Endothelial cell (in vitro differentiated cells): ENCODE measurements at regions not wholly inside any gene's neighbourhood (a gene's known extent, or its start where the extent isn't known, plus 50 kb on each side); places are given as distances from the start of the nearest gene placed in this dataset.

ENCODE experiments used
- DNase-seq: peaks from one replicate; pipeline ENCODE4 v3.0.0; 2021; ENCODE audit warnings: low spot score
- H3K27ac Mint-ChIP-seq: one replicate; pipeline ENCODE4 v1.8.0; 2021; ENCODE audit warnings: mixed read lengths, inconsistent platforms; ENCODE audit not compliant: unreplicated experiment
- H3K27me3 Mint-ChIP-seq: one replicate; pipeline ENCODE4 v1.8.0; 2021; ENCODE audit warnings: mild to moderate bottlenecking, moderate library complexity, mixed read lengths, inconsistent platforms; ENCODE audit not compliant: unreplicated experiment
- H3K36me3 Mint-ChIP-seq: one replicate; pipeline ENCODE4 v1.8.0; 2021; ENCODE audit warnings: mild to moderate bottlenecking, low read depth, mixed read lengths, inconsistent platforms; ENCODE audit not compliant: unreplicated experiment
- H3K4me1 Mint-ChIP-seq: one replicate; pipeline ENCODE4 v1.8.0; 2021; ENCODE audit warnings: mild to moderate bottlenecking, mixed read lengths, inconsistent platforms; ENCODE audit not compliant: unreplicated experiment
- H3K4me3 Mint-ChIP-seq: one replicate; pipeline ENCODE4 v1.8.0; 2021; ENCODE audit warnings: mild to moderate bottlenecking, mixed read lengths, inconsistent platforms; ENCODE audit not compliant: unreplicated experiment
- H3K9me3 Mint-ChIP-seq: one replicate; pipeline ENCODE4 v1.8.0; 2021; ENCODE audit warnings: mixed read lengths, inconsistent platforms; ENCODE audit not compliant: unreplicated experiment
- TF ChIP-seq, protein P1 (sequence below): fragments of 200-600 bp; sonication (generic); IDR thresholded peaks from one replicate; pipeline ENCODE4 v1.5.0; 2021; ENCODE audit warnings: antibody characterized with exemption; ENCODE audit not compliant: unreplicated experiment

GRCh38 chr14:85058150-85058549, 471.8 kb upstream of the FLRT2 start:
- DNase-seq, result no peak
- H3K9me3 Mint-ChIP-seq, result peaks cover under 1% of the 10 kb centered on the region
- no peaks in the 10 kb centered on the region for H3K4me1 Mint-ChIP-seq
- H3K27ac Mint-ChIP-seq, result no peak overlapping the region
- TF ChIP-seq, protein P1, sequence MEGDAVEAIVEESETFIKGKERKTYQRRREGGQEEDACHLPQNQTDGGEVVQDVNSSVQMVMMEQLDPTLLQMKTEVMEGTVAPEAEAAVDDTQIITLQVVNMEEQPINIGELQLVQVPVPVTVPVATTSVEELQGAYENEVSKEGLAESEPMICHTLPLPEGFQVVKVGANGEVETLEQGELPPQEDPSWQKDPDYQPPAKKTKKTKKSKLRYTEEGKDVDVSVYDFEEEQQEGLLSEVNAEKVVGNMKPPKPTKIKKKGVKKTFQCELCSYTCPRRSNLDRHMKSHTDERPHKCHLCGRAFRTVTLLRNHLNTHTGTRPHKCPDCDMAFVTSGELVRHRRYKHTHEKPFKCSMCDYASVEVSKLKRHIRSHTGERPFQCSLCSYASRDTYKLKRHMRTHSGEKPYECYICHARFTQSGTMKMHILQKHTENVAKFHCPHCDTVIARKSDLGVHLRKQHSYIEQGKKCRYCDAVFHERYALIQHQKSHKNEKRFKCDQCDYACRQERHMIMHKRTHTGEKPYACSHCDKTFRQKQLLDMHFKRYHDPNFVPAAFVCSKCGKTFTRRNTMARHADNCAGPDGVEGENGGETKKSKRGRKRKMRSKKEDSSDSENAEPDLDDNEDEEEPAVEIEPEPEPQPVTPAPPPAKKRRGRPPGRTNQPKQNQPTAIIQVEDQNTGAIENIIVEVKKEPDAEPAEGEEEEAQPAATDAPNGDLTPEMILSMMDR, result no peak
- no peak overlapping the region for H3K4me3 Mint-ChIP-seq
- H3K36me3 Mint-ChIP-seq, result peaks cover 3% of the 10 kb centered on the region
- peaks cover 3% of the 10 kb centered on the region for H3K27me3 Mint-ChIP-seq

DNA sequence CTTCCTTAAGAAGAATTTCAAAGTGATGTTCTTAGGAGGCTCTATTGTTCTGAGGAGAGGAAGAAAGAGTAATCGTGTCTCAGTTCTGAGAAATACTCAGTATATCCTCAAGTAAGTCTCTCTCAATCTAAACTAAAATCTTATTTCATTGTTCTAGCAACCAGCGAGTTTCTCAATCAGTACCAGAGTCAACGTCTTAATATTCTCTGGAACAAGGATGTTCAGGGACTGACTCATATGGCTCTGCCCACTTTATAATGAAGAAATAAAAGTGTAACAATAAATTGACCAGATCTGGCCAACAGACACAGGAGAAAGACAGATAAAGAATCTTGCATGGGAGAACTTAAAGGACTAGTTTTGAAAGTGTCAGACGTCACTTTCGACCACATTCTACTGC, 469.8 kb upstream of the FLRT2 start:
- Mint-ChIP-seq H3K4me3 (no peak overlapping the region), H3K27me3 (no peaks in the 10 kb centered on the region), H3K9me3 (no peaks in the 10 kb centered on the region), H3K36me3 (no peaks in the 10 kb centered on the region), H3K4me1 (no peaks in the 10 kb centered on the region), H3K27ac (no peak overlapping the region)
- no peak for DNase-seq
- TF ChIP-seq, protein P1, result no peak

- Mint-ChIP-seq H3K4me3 (no peak overlapping the region), H3K36me3 (no peaks in the 10 kb centered on the region), H3K27me3 (no peaks in the 10 kb centered on the region), H3K9me3 (no peaks in the 10 kb centered on the region), H3K27ac (no peak overlapping the region), H3K4me1 (no peaks in the 10 kb centered on the region)
- TF ChIP-seq, protein P1, result no peak
- DNase-seq, result no peak
Observed at GRCh38 chr14:85061256-85061655, 468.7 kb upstream of the FLRT2 start.

- Mint-ChIP-seq H3K36me3 (no peaks in the 10 kb centered on the region), H3K27ac (no peak overlapping the region), H3K9me3 (no peaks in the 10 kb centered on the region), H3K27me3 (no peaks in the 10 kb centered on the region), H3K4me1 (no peaks in the 10 kb centered on the region), H3K4me3 (no peak overlapping the region)
- DNase-seq, result no peak
- TF ChIP-seq, protein P1, result no peak
Observed at GRCh38 chr14:85063747-85064146, 466.2 kb upstream of the FLRT2 start.

GRCh38 chr14:85071447-85071846, 458.5 kb upstream of the FLRT2 start:
- Mint-ChIP-seq H3K4me1 (no peaks in the 10 kb centered on the region), H3K27ac (no peak overlapping the region), H3K36me3 (no peaks in the 10 kb centered on the region), H3K4me3 (no peak overlapping the region), H3K27me3 (no peaks in the 10 kb centered on the region), H3K9me3 (no peaks in the 10 kb centered on the region)
- TF ChIP-seq, protein P1, result no peak
- DNase-seq, result no peak
